ENCODE measurements at regions not wholly inside any gene's neighbourhood (a gene's known extent, or its start where the extent isn't known, plus 50 kb on each side); places are given as distances from the start of the nearest gene placed in this dataset.

DNA sequence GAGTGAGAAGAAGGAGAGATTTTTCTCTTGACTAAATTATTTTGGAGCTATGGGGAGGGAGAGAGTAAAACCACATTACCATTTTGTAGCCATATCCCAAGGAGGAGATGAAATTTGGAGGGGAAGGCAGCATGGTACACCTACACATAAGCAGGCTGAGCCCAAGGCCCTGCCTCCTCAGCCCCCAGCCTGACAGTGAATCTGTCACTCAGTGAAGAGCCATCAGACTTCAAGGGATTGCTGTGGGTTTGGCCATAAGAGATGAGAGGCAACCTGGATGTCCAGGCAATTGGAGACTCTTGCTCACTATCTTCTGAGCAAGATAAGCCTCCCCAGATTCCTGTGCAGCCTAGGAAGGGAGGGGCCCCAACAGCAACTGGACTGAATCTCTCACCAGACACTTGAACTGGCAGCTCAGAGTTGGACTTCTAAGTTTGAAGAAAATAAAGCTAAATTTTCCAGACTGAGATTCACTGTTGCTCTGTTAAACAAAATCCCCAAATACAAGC lies 216.6 kb downstream of the SEMA6A start:
- TF ChIP-seq, protein P1, sequence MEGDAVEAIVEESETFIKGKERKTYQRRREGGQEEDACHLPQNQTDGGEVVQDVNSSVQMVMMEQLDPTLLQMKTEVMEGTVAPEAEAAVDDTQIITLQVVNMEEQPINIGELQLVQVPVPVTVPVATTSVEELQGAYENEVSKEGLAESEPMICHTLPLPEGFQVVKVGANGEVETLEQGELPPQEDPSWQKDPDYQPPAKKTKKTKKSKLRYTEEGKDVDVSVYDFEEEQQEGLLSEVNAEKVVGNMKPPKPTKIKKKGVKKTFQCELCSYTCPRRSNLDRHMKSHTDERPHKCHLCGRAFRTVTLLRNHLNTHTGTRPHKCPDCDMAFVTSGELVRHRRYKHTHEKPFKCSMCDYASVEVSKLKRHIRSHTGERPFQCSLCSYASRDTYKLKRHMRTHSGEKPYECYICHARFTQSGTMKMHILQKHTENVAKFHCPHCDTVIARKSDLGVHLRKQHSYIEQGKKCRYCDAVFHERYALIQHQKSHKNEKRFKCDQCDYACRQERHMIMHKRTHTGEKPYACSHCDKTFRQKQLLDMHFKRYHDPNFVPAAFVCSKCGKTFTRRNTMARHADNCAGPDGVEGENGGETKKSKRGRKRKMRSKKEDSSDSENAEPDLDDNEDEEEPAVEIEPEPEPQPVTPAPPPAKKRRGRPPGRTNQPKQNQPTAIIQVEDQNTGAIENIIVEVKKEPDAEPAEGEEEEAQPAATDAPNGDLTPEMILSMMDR (IDR thresholded peaks at IDR 0.05; ENCODE audit: low read depth, low read length), result no peak
- no peak for TF ChIP-seq EZH2phosphoT487 (IDR thresholded peaks at IDR 0.05; ENCODE audit: low read depth)
